VCaP (cell line): ENCODE measurements at regions not wholly inside any gene's neighbourhood (a gene's known extent, or its start where the extent isn't known, plus 50 kb on each side); places are given as distances from the start of the nearest gene placed in this dataset.
A peak's percentile ranks its signal among the peaks of the same experiment; 100 is the strongest.

Source experiments
- H3K27ac ChIP-seq: fragments of 450-650 bp; 2 replicates; pipeline ENCODE4 v1.5.1; 2017
- CTCF ChIP-seq: fragments of 450-650 bp; conservative IDR thresholded peaks from 2 replicates; pipeline ENCODE4 v1.5.1; 2017; ENCODE audit warnings: mild to moderate bottlenecking, moderate library complexity

- no peak for TF ChIP-seq CTCF
These were observed 435.6 kb downstream of the FAT4 start for GRCh38 chr4:125750399-125750798.

GRCh38 chr4:125750828-125751466 lies 436.2 kb downstream of the FAT4 start:
- TF ChIP-seq CTCF = peak; percentile 16; the same call in 1 of the 2 replicates
- no peak overlapping the region for H3K27ac ChIP-seq

More at GRCh38 chr4:125750399-125750798, 435.6 kb downstream of the FAT4 start:
- no peak overlapping the region for H3K27ac ChIP-seq

GRCh38 chr4:125758438-125758837 lies 443.7 kb downstream of the FAT4 start:
- H3K27ac ChIP-seq = no peak overlapping the region
- no peak for TF ChIP-seq CTCF

GRCh38 chr4:125760201-125760819 lies 445.6 kb downstream of the FAT4 start:
- H3K27ac ChIP-seq = no peak overlapping the region
- no peak for TF ChIP-seq CTCF

GRCh38 chr4:125760956-125761355 lies 446.2 kb downstream of the FAT4 start:
- no peak for TF ChIP-seq CTCF
- H3K27ac ChIP-seq = no peak overlapping the region

GRCh38 chr4:125762537-125762936 lies 447.8 kb downstream of the FAT4 start:
- H3K27ac ChIP-seq = no peak overlapping the region
- TF ChIP-seq CTCF = peak; percentile 41

GRCh38 chr4:125765941-125766340 lies 451.2 kb downstream of the FAT4 start:
- TF ChIP-seq CTCF = no peak
- no peak overlapping the region for H3K27ac ChIP-seq
